ENCODE measurements at regions not wholly inside any gene's neighbourhood (a gene's known extent, or its start where the extent isn't known, plus 50 kb on each side); places are given as distances from the start of the nearest gene placed in this dataset.

- Histone ChIP-seq H3K27ac (no peak overlapping the region), H3K4me1 (no peaks in the 10 kb centered on the region), H3K9me3 (no peaks in the 10 kb centered on the region), H3K4me3 (no peak overlapping the region), H3K36me3 (replicated peaks in 1 of 2; ENCODE audit: insufficient read depth in 1 of 2, low read depth in 2 of 2) (no peaks in the 10 kb centered on the region), H3K27me3 (no peaks in the 10 kb centered on the region)
- no peak for TF ChIP-seq CTCF (IDR thresholded peaks at IDR 0.05)
- TF ChIP-seq POLR2A (IDR thresholded peaks at IDR 0.05): no peak
- WGBS, 2 donors: 49 to 67% methylated on average over 3 to 5 of the region's 5 CpGs
- intact Hi-C loops (cut with DNase I): no loop called here
- ATAC-seq (no peak), DNase-seq (no peak)
These were observed 50.0 kb upstream of the IGSF21 start for GRCh38 chr1:18057623-18058022.
